ENCODE measurements at regions not wholly inside any gene's neighbourhood (a gene's known extent, or its start where the extent isn't known, plus 50 kb on each side); places are given as distances from the start of the nearest gene placed in this dataset.

DNA sequence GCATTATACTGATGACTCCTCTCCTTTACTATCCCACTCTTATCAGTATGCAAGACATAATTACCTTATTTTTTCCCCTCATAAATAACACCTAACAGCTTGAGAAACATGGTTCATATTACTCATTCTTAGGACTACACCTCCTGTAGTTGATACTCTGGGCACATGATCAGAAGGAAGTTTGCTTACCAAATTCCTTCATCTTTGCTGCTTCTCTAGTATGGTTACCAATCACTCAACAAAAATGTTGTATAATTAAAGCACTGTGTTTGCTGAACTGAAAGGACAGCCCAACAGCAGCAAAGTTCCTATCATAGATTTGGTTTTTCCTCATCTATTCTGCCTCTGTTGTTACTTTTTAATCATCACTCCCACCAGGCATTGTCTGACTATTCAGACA lies 586.3 kb downstream of the LRRIQ3 start:
- TF ChIP-seq EZH2 (IDR thresholded peaks at IDR 0.05; ENCODE audit: borderline replicate concordance, insufficient read depth, low read length, poor library complexity, severe bottlenecking) (no peak), POLR2AphosphoS5 (IDR thresholded peaks at IDR 0.05) (no peak), MXI1 (conservative IDR thresholded peaks at IDR 0.05; ENCODE audit: poor library complexity, severe bottlenecking) (no peak), RAD21 (conservative IDR thresholded peaks at IDR 0.05) (no peak), EP300 (conservative IDR thresholded peaks at IDR 0.05; ENCODE audit: poor library complexity, severe bottlenecking) (no peak), SMC3 (conservative IDR thresholded peaks at IDR 0.05; ENCODE audit: poor library complexity) (no peak), TAF1 (IDR thresholded peaks at IDR 0.05; ENCODE audit: low read depth) (no peak), REST (IDR thresholded peaks at IDR 0.05; ENCODE audit: borderline replicate concordance) (no peak)
- TF ChIP-seq, protein P1, sequence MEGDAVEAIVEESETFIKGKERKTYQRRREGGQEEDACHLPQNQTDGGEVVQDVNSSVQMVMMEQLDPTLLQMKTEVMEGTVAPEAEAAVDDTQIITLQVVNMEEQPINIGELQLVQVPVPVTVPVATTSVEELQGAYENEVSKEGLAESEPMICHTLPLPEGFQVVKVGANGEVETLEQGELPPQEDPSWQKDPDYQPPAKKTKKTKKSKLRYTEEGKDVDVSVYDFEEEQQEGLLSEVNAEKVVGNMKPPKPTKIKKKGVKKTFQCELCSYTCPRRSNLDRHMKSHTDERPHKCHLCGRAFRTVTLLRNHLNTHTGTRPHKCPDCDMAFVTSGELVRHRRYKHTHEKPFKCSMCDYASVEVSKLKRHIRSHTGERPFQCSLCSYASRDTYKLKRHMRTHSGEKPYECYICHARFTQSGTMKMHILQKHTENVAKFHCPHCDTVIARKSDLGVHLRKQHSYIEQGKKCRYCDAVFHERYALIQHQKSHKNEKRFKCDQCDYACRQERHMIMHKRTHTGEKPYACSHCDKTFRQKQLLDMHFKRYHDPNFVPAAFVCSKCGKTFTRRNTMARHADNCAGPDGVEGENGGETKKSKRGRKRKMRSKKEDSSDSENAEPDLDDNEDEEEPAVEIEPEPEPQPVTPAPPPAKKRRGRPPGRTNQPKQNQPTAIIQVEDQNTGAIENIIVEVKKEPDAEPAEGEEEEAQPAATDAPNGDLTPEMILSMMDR (IDR thresholded peaks at IDR 0.05; ENCODE audit: poor library complexity, severe bottlenecking): no peak
- H3K36me3 ChIP-seq (ENCODE audit: insufficient read depth, low read length): no peaks in the 10 kb centered on the region
- no peaks in the 10 kb centered on the region for H3K27me3 ChIP-seq (ENCODE audit: insufficient read depth, low read depth, low read length)
- H2AFZ ChIP-seq (ENCODE audit: low read depth, low read length): no peak overlapping the region
- no peaks in the 10 kb centered on the region for H3K9me2 ChIP-seq (ENCODE audit: insufficient read depth, low read length)
- H3K79me2 ChIP-seq (replicated peaks; ENCODE audit: insufficient read depth, low read length): no peaks in the 10 kb centered on the region
- no peak overlapping the region for H3K27ac ChIP-seq (ENCODE audit: low read length)
- no peak overlapping the region for H3K4me2 ChIP-seq (ENCODE audit: low read length)
- no peaks in the 10 kb centered on the region for H3K9me3 ChIP-seq (ENCODE audit: low read length)
- no peaks in the 10 kb centered on the region for H4K20me1 ChIP-seq (ENCODE audit: insufficient read depth)
- no peaks in the 10 kb centered on the region for H3F3A ChIP-seq (ENCODE audit: insufficient read depth, low read length, poor library complexity, severe bottlenecking)
- H3K4me3 ChIP-seq (ENCODE audit: low read length): no peak overlapping the region
- H3K9ac ChIP-seq (ENCODE audit: low read length): no peak overlapping the region

DNA sequence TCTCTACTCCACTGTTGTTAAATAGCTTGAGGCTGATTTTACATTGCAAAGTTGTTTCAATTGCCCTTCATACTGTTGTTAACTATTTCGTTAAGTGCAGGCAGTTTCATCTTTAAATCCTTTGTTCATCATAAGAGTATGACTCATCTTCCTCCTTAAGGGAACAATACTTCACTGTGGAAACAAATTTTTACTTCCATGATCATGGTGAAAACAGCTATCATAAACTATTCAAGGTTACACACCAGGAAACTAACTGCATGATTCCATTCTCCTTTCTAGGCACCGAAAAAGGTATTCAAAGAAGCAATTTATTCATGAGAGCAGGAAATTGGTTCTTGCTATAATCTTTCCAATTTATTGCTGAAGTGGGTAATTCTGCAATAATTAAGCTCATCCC lies 593.2 kb downstream of the LRRIQ3 start:
- no peaks in the 10 kb centered on the region for H3K36me3 ChIP-seq (ENCODE audit: insufficient read depth, low read length)
- H3K79me2 ChIP-seq (replicated peaks; ENCODE audit: insufficient read depth, low read length): no peaks in the 10 kb centered on the region
- H2AFZ ChIP-seq (ENCODE audit: low read depth, low read length): no peak overlapping the region
- H3F3A ChIP-seq (ENCODE audit: insufficient read depth, low read length, poor library complexity, severe bottlenecking): no peaks in the 10 kb centered on the region
- H3K9me3 ChIP-seq (ENCODE audit: low read length): no peaks in the 10 kb centered on the region
- no peaks in the 10 kb centered on the region for H4K20me1 ChIP-seq (ENCODE audit: insufficient read depth)
- H3K27me3 ChIP-seq (ENCODE audit: insufficient read depth, low read depth, low read length): no peaks in the 10 kb centered on the region
- TF ChIP-seq SMC3 (conservative IDR thresholded peaks at IDR 0.05; ENCODE audit: poor library complexity) (no peak), EZH2 (IDR thresholded peaks at IDR 0.05; ENCODE audit: borderline replicate concordance, insufficient read depth, low read length, poor library complexity, severe bottlenecking) (no peak), MXI1 (conservative IDR thresholded peaks at IDR 0.05; ENCODE audit: poor library complexity, severe bottlenecking) (no peak), EP300 (conservative IDR thresholded peaks at IDR 0.05; ENCODE audit: poor library complexity, severe bottlenecking) (no peak), POLR2AphosphoS5 (IDR thresholded peaks at IDR 0.05) (no peak), REST (IDR thresholded peaks at IDR 0.05; ENCODE audit: borderline replicate concordance) (no peak), TAF1 (IDR thresholded peaks at IDR 0.05; ENCODE audit: low read depth) (no peak), RAD21 (conservative IDR thresholded peaks at IDR 0.05) (no peak)
- TF ChIP-seq, protein P1 (IDR thresholded peaks at IDR 0.05; ENCODE audit: poor library complexity, severe bottlenecking): no peak
- no peaks in the 10 kb centered on the region for H3K9me2 ChIP-seq (ENCODE audit: insufficient read depth, low read length)
- no peak overlapping the region for H3K4me3 ChIP-seq (ENCODE audit: low read length)
- no peak overlapping the region for H3K27ac ChIP-seq (ENCODE audit: low read length)
- H3K9ac ChIP-seq (ENCODE audit: low read length): no peak overlapping the region
- no peak overlapping the region for H3K4me2 ChIP-seq (ENCODE audit: low read length)
